ENCODE measurements at regions not wholly inside any gene's neighbourhood (a gene's known extent, or its start where the extent isn't known, plus 50 kb on each side); places are given as distances from the start of the nearest gene placed in this dataset.

GRCh38 chr3:101979033-101979432, 129.7 kb downstream of the NFKBIZ start:
- TF ChIP-seq CTCF (IDR thresholded peaks at IDR 0.05; ENCODE audit: insufficient read depth, low read length) (no peak), SPI1 (IDR thresholded peaks at IDR 0.05; ENCODE audit: borderline replicate concordance, low read depth) (no peak), POLR2AphosphoS5 (IDR thresholded peaks at IDR 0.05; ENCODE audit: low read depth) (no peak)
- TF ChIP-seq, protein P1, sequence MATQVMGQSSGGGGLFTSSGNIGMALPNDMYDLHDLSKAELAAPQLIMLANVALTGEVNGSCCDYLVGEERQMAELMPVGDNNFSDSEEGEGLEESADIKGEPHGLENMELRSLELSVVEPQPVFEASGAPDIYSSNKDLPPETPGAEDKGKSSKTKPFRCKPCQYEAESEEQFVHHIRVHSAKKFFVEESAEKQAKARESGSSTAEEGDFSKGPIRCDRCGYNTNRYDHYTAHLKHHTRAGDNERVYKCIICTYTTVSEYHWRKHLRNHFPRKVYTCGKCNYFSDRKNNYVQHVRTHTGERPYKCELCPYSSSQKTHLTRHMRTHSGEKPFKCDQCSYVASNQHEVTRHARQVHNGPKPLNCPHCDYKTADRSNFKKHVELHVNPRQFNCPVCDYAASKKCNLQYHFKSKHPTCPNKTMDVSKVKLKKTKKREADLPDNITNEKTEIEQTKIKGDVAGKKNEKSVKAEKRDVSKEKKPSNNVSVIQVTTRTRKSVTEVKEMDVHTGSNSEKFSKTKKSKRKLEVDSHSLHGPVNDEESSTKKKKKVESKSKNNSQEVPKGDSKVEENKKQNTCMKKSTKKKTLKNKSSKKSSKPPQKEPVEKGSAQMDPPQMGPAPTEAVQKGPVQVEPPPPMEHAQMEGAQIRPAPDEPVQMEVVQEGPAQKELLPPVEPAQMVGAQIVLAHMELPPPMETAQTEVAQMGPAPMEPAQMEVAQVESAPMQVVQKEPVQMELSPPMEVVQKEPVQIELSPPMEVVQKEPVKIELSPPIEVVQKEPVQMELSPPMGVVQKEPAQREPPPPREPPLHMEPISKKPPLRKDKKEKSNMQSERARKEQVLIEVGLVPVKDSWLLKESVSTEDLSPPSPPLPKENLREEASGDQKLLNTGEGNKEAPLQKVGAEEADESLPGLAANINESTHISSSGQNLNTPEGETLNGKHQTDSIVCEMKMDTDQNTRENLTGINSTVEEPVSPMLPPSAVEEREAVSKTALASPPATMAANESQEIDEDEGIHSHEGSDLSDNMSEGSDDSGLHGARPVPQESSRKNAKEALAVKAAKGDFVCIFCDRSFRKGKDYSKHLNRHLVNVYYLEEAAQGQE (IDR thresholded peaks at IDR 0.05; ENCODE audit: insufficient replicate concordance, low read depth): no peak

Data from HL-60 (cell line).